Medulla oblongata (tissue), 1 donor: ENCODE measurements at regions not wholly inside any gene's neighbourhood (a gene's known extent, or its start where the extent isn't known, plus 50 kb on each side); places are given as distances from the start of the nearest gene placed in this dataset.

Source experiments
- DNase-seq: peaks from one replicate; pipeline ENCODE4 v3.0.0-alpha.2; 2015; ENCODE audit errors: extremely low spot score

DNA sequence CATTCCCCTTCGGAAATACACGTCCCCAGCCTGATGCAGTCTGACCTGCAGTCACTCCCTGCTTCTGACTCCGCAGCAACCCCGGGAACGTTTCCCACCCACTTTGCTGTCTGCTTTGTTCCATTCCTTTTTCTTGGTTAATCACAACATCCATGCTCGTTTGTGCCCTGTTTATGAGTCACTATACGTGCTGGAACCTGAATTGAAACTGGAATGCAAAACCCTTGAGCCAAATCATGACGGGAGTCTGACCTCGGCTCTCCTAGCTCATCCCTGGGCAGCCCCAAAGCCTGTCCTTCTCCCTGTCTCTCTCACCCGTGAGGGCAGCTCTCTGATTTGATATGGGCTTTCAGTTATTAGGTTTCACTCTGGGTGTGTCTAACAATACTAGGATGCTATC, 57.1 kb upstream of the RNF152 start:
- DNase-seq = no peak

DNA sequence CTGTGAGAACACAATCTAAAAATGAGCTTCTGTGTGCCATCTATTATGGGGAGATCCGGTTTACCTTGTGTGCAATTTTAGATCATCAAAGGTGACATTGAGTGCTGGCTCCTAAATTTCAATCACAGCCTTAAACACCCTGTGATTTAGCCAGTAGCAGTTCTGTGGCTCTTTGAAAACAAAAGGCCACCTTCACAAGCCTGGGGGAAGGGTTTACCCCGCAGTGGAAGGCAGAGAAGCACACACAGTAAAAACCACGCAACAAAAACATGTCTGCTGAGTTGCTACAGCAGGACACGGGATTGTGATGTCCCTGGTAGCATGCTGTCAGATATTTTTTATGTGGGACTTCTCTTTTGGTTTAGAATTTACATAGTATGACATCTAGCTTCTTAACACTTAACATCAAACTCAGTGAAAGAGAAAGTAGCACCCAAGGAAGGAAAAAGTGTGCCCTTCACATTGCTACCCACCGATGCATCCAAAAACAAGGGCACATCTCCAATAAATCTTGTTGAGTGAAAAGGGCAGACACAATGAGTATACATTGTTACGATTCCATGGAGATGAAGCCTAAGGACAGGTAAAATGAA, 56.1 kb upstream of the RNF152 start:
- no peak for DNase-seq

DNA sequence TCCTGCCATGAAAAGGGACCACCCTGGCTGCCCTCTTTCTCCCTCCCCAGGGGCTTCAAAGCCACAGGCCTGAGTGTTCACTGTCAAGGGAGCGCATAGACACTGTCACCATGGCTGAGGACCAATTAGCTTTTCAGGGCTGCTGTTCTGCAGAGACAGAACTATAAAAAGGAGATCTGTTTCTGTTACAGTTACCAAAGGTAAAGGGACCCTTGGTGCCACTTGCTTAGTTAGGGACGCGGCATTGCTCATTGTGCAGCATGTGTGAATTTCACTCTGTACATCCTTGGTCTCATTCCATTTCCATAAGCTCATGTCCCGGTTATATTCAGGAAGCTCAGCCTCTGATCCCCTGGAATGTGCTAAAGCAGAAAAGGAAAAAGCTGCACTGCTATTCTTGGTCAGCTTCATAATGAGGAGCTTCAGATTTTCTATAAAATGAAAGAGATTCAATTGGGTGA, 55.5 kb upstream of the RNF152 start:
- no peak for DNase-seq

DNA sequence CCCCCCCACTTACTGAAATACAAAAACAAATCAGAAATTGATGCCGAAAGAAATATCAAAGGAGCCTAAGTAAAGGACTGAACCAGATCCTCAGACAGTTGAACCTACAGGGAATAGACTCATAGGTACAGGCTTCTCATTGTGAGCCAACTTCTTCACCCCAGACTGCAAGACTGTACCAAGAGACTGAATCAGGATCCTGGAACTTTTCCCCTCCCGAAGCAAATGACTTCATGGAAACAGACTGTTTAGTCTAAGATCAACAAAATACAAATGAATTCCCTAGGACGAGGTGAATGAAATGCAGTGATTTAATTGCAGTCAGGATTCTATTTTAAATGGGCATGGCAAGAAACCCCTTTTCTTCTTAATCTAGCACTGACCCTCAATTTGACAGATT, 53.6 kb upstream of the RNF152 start:
- no peak for DNase-seq

DNA sequence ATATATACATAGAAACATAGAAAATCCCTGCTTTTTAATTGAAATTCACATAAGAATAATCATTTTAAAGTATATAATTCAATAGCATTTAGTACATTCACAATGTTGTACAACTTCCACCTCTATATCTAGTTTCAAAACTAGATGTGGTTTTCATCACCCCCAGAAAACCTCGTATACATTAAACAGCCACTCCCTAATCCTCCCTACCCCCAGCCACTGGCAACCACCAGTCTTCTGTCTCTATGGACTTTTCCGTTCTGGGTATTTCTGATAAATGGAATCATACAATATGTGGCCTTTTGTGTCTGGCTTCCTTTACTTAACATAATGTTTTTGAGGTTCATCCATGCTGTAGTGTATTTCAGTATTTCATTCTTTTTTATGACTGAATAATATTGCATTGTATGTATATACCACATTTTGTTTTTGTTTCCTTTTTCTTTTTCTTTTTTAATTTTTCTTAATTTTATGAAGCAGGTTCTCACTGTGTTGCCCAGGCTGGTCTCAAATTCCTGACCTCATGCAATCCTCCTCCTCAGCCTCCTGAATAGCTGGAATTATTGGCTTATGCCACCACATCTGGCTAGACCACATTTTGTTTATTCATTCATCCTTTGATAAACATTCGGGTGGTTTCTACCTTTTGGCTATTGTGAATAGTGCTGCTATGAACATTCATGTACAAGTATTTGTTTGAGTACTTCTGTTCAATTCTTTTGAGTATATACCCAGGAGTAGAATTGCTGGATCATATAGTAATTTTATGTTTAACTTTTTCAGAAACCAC, 50.6 kb upstream of the RNF152 start:
- no peak for DNase-seq
